Breast epithelium (tissue), 4 donors: ENCODE measurements at regions not wholly inside any gene's neighbourhood (a gene's known extent, or its start where the extent isn't known, plus 50 kb on each side); places are given as distances from the start of the nearest gene placed in this dataset.

Experiments used
- DNase-seq, 2 donors: peaks; one replicate each; pipeline ENCODE4 v3.0.0-alpha.2; 2019; ENCODE audit warnings: low spot score in 2 of 2
- H3K27ac ChIP-seq, 2 donors: fragments of 200-600 bp; sonication (generic) in 1 of 2; one replicate each; pipeline ENCODE4 v1.5.1; 2016 to 2019; ENCODE audit warnings: mild to moderate bottlenecking in 1 of 2
- H3K27me3 ChIP-seq, 2 donors: fragments of 200-600 bp; sonication (generic) in 1 of 2; one replicate each; pipeline versions ENCODE4 v1.5.1 to v1.6.0; 2017 to 2019; ENCODE audit warnings: control low read depth in 1 of 2, mild to moderate bottlenecking in 1 of 2
- H3K36me3 ChIP-seq: fragments of 200-600 bp; one replicate; pipeline ENCODE4 v1.5.1; 2019
- H3K4me1 ChIP-seq, 2 donors: fragments of 200-600 bp; sonication (generic); one replicate each; pipeline ENCODE4 v1.5.1; 2016 to 2019; ENCODE audit warnings: control low read depth in 1 of 2
- H3K4me3 ChIP-seq, 3 donors: fragments of 200-600 bp; sonication (generic); 1 replicate in 2 of 3; 2 replicates in 1 of 3; pipeline ENCODE4 v1.5.1; 2016 to 2019; ENCODE audit warnings: mild to moderate bottlenecking in 3 of 3, moderate library complexity in 2 of 3
- H3K9me3 ChIP-seq, 2 donors: fragments of 200-600 bp; sonication (generic) in 1 of 2; one replicate each; pipeline ENCODE4 v1.5.1; 2016 to 2019; ENCODE audit warnings: control low read depth in 1 of 2
- CTCF ChIP-seq, 3 donors: fragments of 450-650 bp; IDR thresholded peaks; one replicate each; pipeline ENCODE4 v1.5.1; 2016 to 2017; ENCODE audit warnings: antibody characterized with exemption in 3 of 3, mild to moderate bottlenecking in 3 of 3, moderate library complexity in 3 of 3
- POLR2A ChIP-seq: fragments of 450-650 bp; IDR thresholded peaks from one replicate; pipeline ENCODE4 v1.6.1; 2016; ENCODE audit warnings: antibody characterized with exemption, mild to moderate bottlenecking, moderate library complexity
- POLR2AphosphoS5 ChIP-seq, 3 donors: sonication (generic); formaldehyde crosslinking; IDR thresholded peaks; one replicate each; pipeline ENCODE4 v1.6.1; 2017; ENCODE audit warnings: antibody characterized with exemption in 3 of 3
- intact Hi-C: fragments of 100-400 bp; cut with DNase I; formaldehyde crosslinking; loops from one replicate; pipeline ENCODE4 v1.15.1; 2023; ENCODE audit warnings: low total_unique reads

- H3K4me3 ChIP-seq: no peak overlapping the region
- no peaks in the 10 kb centered on the region for H3K36me3 ChIP-seq
- H3K27ac ChIP-seq: no peak overlapping the region
- H3K27me3 ChIP-seq: no peaks in the 10 kb centered on the region
- no peaks in the 10 kb centered on the region for H3K9me3 ChIP-seq
- intact Hi-C loops: loop anchor here (5.0 kb wide), 1 partner anchor 288 kb away; no protein-coding TSS in a partner anchor
- no peak for DNase-seq
- H3K4me1 ChIP-seq: no peaks in the 10 kb centered on the region
- TF ChIP-seq POLR2A: no peak
These were observed 122.6 kb upstream of the SPRED2 start for GRCh38 chr2:65554765-65555591.

- Histone ChIP-seq H3K27me3 (no peaks in the 10 kb centered on the region), H3K27ac (no peak overlapping the region), H3K9me3 (no peaks in the 10 kb centered on the region), H3K36me3 (no peaks in the 10 kb centered on the region), H3K4me1 (no peaks in the 10 kb centered on the region), H3K4me3 (peak overlapping the region in 1 of 3 donors; percentile 27)
- intact Hi-C loops: no loop called here
- TF ChIP-seq POLR2A (no peak), POLR2AphosphoS5 (IDR thresholded peaks at IDR 0.05) (no peak), CTCF (IDR thresholded peaks at IDR 0.05) (no peak)
- no peak for DNase-seq
These were observed 121.2 kb upstream of the SPRED2 start for GRCh38 chr2:65553504-65554074.

- Histone ChIP-seq H3K4me1 (no peaks in the 10 kb centered on the region), H3K9me3 (no peaks in the 10 kb centered on the region), H3K4me3 (no peak overlapping the region), H3K27ac (no peak overlapping the region), H3K27me3 (no peaks in the 10 kb centered on the region), H3K36me3 (no peaks in the 10 kb centered on the region)
- TF ChIP-seq POLR2AphosphoS5 (IDR thresholded peaks at IDR 0.05): no peak
- no peak for TF ChIP-seq POLR2A
- TF ChIP-seq CTCF (IDR thresholded peaks at IDR 0.05): no peak
- no peak for DNase-seq
- intact Hi-C loops: no loop called here
These were observed 119.1 kb upstream of the SPRED2 start for GRCh38 chr2:65551528-65551927.

GRCh38 chr2:65550246-65550645 lies 117.8 kb upstream of the SPRED2 start:
- no peaks in the 10 kb centered on the region for H3K4me1 ChIP-seq
- H3K27me3 ChIP-seq: no peaks in the 10 kb centered on the region
- DNase-seq: no peak
- no peak overlapping the region for H3K4me3 ChIP-seq
- TF ChIP-seq POLR2A (no peak), POLR2AphosphoS5 (IDR thresholded peaks at IDR 0.05) (no peak), CTCF (IDR thresholded peaks at IDR 0.05) (no peak)
- no peaks in the 10 kb centered on the region for H3K9me3 ChIP-seq
- no peaks in the 10 kb centered on the region for H3K36me3 ChIP-seq
- intact Hi-C loops: no loop called here
- H3K27ac ChIP-seq: no peak overlapping the region

GRCh38 chr2:65549631-65550030 lies 117.2 kb upstream of the SPRED2 start:
- no peak for DNase-seq
- Histone ChIP-seq H3K4me1 (no peaks in the 10 kb centered on the region), H3K36me3 (no peaks in the 10 kb centered on the region), H3K9me3 (no peaks in the 10 kb centered on the region), H3K27ac (no peak overlapping the region), H3K4me3 (no peak overlapping the region), H3K27me3 (no peaks in the 10 kb centered on the region)
- intact Hi-C loops: no loop called here
- TF ChIP-seq POLR2A (no peak), POLR2AphosphoS5 (IDR thresholded peaks at IDR 0.05) (no peak), CTCF (IDR thresholded peaks at IDR 0.05) (no peak)
